CD4-positive, alpha-beta T cell (primary cell): ENCODE measurements at regions not wholly inside any gene's neighbourhood (a gene's known extent, or its start where the extent isn't known, plus 50 kb on each side); places are given as distances from the start of the nearest gene placed in this dataset.

Source experiments
- ATAC-seq: fragments of 200-7000 bp; cut with Tn5 transposase; one replicate; pipeline ENCODE4 v1.10.0; 2022; ENCODE audit warnings: mild to moderate bottlenecking; ENCODE audit not compliant: poor library complexity
- CTCF ChIA-PET: fragments of 350-600 bp; sonication (Branson Sonifier 250); formaldehyde crosslinking; loops from one replicate; lab custom pipeline; 2021; ENCODE audit warnings: antibody characterized with exemption, inconsistent platforms; lab: Charles Lee
- POLR2A ChIA-PET: fragments of 350-600 bp; sonication (Branson Sonifier 250); formaldehyde crosslinking; loops from one replicate; lab custom pipeline; 2021; ENCODE audit warnings: antibody characterized with exemption, inconsistent platforms; lab: Charles Lee
- DNase-seq, 14 experiments: peaks; one replicate each; pipeline ENCODE4 v3.0.0-alpha.2; 2013 to 2020; ENCODE audit warnings: mixed read lengths in 2 of 14
- H3K27ac ChIP-seq, 2 donors: one replicate each; pipeline versions ENCODE4 v1.5.1 to v1.7.0; 2013; ENCODE audit warnings: low read length in 2 of 2, low read depth in 1 of 2, mild to moderate bottlenecking in 1 of 2
- H3K27me3 ChIP-seq, 2 experiments: 1 replicate in 1 of 2; 2 replicates in 1 of 2; pipeline versions ENCODE4 v1.6.1 to v1.7.0; 2013; ENCODE audit warnings: low read length in 2 of 2, control low read depth in 1 of 2, mild to moderate bottlenecking in 1 of 2, moderate library complexity in 1 of 2; ENCODE audit not compliant: insufficient read depth in 2 of 2, control insufficient read depth in 1 of 2
- H3K36me3 ChIP-seq: one replicate; pipeline ENCODE4 v1.6.1; 2013; ENCODE audit warnings: low read length, control low read depth; ENCODE audit not compliant: insufficient read depth
- H3K4me1 ChIP-seq: one replicate; pipeline ENCODE4 v1.6.1; 2013; ENCODE audit warnings: low read length, control low read depth; ENCODE audit not compliant: insufficient read depth
- H3K4me3 ChIP-seq: one replicate; pipeline ENCODE4 v1.5.1; 2013; ENCODE audit warnings: mild to moderate bottlenecking, low read length, moderate library complexity
- H3K9me3 ChIP-seq, 2 experiments: 1 replicate in 1 of 2; 2 replicates in 1 of 2; pipeline versions ENCODE4 v1.6.1 to v1.7.0; 2013; ENCODE audit warnings: low read length in 2 of 2, mild to moderate bottlenecking in 2 of 2, control low read depth in 1 of 2, moderate library complexity in 1 of 2; ENCODE audit not compliant: control insufficient read depth in 1 of 2, insufficient read depth in 1 of 2
- H3K27ac Mint-ChIP-seq: one replicate; pipeline ENCODE4 v1.8.0; 2020; ENCODE audit warnings: mixed read lengths
- H3K27me3 Mint-ChIP-seq: one replicate; pipeline ENCODE4 v1.8.0; 2021; ENCODE audit warnings: mixed read lengths
- H3K36me3 Mint-ChIP-seq: one replicate; pipeline ENCODE4 v1.8.0; 2021; ENCODE audit warnings: low read depth, mixed read lengths
- H3K4me1 Mint-ChIP-seq: one replicate; pipeline ENCODE4 v1.8.0; 2021; ENCODE audit warnings: low read depth, mixed read lengths
- H3K4me3 Mint-ChIP-seq: one replicate; pipeline ENCODE4 v1.8.0; 2020; ENCODE audit warnings: mild to moderate bottlenecking, mixed read lengths
- H3K9me3 Mint-ChIP-seq: one replicate; pipeline ENCODE4 v1.8.0; 2020; ENCODE audit warnings: mixed read lengths
- CTCF ChIP-seq: fragments of 200-600 bp; IDR thresholded peaks from one replicate; pipeline ENCODE4 v1.8.0; 2022; ENCODE audit warnings: antibody characterized with exemption, mild to moderate bottlenecking
- intact Hi-C, 2 experiments: fragments of 100-400 bp; cut with DNase I in 1 of 2; cut with micrococcal nuclease in 1 of 2; formaldehyde crosslinking; loops; one replicate each; pipeline versions ENCODE4 v1.15.1 to v1.9.0; 2023 to 2025; cut with DNase I, micrococcal nuclease

DNA sequence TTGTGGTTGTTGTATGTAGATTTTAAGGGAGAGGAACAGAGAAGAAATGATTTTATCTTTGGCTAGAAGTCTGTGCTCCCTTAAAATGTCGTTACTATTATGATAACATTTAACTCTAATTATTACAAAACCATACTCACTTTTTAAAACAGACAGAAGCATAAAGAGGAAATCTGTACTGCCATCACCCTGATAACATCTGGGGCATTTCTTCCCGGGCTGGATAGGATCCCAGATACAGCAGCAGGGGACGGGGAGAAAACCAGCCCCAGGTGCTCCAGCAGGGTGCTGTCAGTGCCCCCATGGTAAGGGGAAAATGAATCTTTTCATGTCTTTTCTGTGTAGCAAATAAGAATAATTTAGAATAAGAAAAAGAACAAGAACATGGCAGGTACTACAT is 139.4 kb upstream of the IRX6 start:
- Histone ChIP-seq H3K36me3 (no peaks in the 10 kb centered on the region), H3K4me1 (no peaks in the 10 kb centered on the region), H3K4me3 (no peak overlapping the region), H3K27me3 (peaks cover 0 to 3% of the 10 kb centered on the region in 2 experiments), H3K27ac (no peak overlapping the region), H3K9me3 (peaks cover 0 to 4% of the 10 kb centered on the region in 2 experiments)
- POLR2A ChIA-PET = no interaction called here
- no peaks in the 10 kb centered on the region for H3K36me3 Mint-ChIP-seq
- peaks cover 20% of the 10 kb centered on the region for H3K27me3 Mint-ChIP-seq
- DNase-seq = no peak
- CTCF ChIA-PET = no interaction called here
- H3K9me3 Mint-ChIP-seq = no peaks in the 10 kb centered on the region
- no peak for TF ChIP-seq CTCF
- H3K4me1 Mint-ChIP-seq = no peaks in the 10 kb centered on the region
- no peak overlapping the region for H3K27ac Mint-ChIP-seq
- H3K4me3 Mint-ChIP-seq = no peak overlapping the region
- intact Hi-C loops = no loop called here
- ATAC-seq = no peak

- Mint-ChIP-seq H3K27me3 (peaks cover 40% of the 10 kb centered on the region), H3K4me1 (no peaks in the 10 kb centered on the region), H3K9me3 (no peaks in the 10 kb centered on the region)
These were observed 134.8 kb upstream of the IRX6 start for GRCh38 chr16:55189224-55189623.

DNA sequence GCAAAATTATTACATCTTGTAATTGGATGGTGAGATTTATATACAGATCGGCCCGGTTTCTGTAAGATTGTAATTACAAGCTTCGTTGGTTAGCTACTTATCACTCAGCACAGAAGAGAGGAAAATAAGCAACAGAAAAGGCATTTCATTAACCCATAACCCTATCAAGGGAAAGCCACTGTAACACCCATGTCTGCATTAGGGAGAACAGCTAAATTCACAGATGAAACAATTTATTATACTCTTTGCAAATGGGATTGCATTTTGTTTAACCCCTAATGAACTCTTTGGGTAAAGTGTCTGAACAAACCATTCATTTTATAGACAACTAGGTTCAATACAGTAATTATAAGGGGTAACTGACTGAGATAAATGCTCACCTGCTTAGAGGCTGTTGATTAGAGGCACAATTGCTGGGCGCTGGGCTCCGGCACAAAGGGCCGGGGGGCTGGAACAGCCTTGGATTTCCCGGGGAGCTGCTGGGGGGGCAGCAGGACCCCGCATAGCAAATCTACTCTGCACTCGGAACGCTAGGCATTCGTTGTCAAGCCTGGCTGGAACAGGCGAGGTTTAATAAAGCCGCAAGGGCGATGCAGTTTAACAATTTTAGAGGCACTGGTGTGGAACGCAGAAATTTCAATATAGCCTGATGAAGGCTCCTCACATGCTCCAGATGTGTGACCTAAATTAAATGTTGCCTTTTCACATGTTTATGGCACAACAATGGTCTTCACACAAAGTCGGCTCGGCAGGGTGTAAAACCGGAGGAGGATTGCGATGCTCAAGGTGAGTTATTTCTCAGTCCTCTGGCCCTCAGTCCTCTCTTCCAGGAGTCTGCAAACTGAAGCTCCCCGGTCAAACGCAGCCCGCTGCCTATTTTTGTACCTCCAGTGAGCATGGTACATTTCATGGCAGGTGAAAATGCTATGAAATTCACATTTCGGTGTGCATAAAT is 134.0 kb upstream of the IRX6 start:
- no peak overlapping the region for H3K27ac ChIP-seq
- Mint-ChIP-seq H3K4me1 (no peaks in the 10 kb centered on the region), H3K4me3 (no peak overlapping the region), H3K36me3 (no peaks in the 10 kb centered on the region), H3K27ac (no peak overlapping the region), H3K9me3 (no peaks in the 10 kb centered on the region), H3K27me3 (peaks cover 44% of the 10 kb centered on the region)
- DNase-seq (no peak), ATAC-seq (no peak)
- H3K4me1 ChIP-seq = no peaks in the 10 kb centered on the region
- no peaks in the 10 kb centered on the region for H3K27me3 ChIP-seq
- ChIA-PET POLR2A (no interaction called here), CTCF (no interaction called here)
- H3K9me3 ChIP-seq = no peaks in the 10 kb centered on the region
- H3K4me3 ChIP-seq = no peak overlapping the region
- intact Hi-C loops = no loop called here
- no peaks in the 10 kb centered on the region for H3K36me3 ChIP-seq
- TF ChIP-seq CTCF = no peak

More at GRCh38 chr16:55189224-55189623, 134.8 kb upstream of the IRX6 start:
- no peak overlapping the region for H3K27ac ChIP-seq
- intact Hi-C loops = no loop called here
- H3K36me3 ChIP-seq = no peaks in the 10 kb centered on the region
- DNase-seq = no peak
- no peak overlapping the region for H3K27ac Mint-ChIP-seq
- no peaks in the 10 kb centered on the region for H3K4me1 ChIP-seq
- ATAC-seq = no peak
- H3K27me3 ChIP-seq = no peaks in the 10 kb centered on the region
- no peak overlapping the region for H3K4me3 Mint-ChIP-seq
- H3K36me3 Mint-ChIP-seq = no peaks in the 10 kb centered on the region
- POLR2A ChIA-PET = no interaction called here
- TF ChIP-seq CTCF = no peak
- H3K9me3 ChIP-seq = no peaks in the 10 kb centered on the region
- H3K4me3 ChIP-seq = no peak overlapping the region
- CTCF ChIA-PET = no interaction called here
